Right hindlimb (tissue), 1 donor: ENCODE measurements at regions not wholly inside any gene's neighbourhood (a gene's known extent, or its start where the extent isn't known, plus 50 kb on each side); places are given as distances from the start of the nearest gene placed in this dataset.

Source experiments
- DNase-seq: peaks from one replicate; pipeline ENCODE4 v3.0.0-alpha.2; 2018

DNA sequence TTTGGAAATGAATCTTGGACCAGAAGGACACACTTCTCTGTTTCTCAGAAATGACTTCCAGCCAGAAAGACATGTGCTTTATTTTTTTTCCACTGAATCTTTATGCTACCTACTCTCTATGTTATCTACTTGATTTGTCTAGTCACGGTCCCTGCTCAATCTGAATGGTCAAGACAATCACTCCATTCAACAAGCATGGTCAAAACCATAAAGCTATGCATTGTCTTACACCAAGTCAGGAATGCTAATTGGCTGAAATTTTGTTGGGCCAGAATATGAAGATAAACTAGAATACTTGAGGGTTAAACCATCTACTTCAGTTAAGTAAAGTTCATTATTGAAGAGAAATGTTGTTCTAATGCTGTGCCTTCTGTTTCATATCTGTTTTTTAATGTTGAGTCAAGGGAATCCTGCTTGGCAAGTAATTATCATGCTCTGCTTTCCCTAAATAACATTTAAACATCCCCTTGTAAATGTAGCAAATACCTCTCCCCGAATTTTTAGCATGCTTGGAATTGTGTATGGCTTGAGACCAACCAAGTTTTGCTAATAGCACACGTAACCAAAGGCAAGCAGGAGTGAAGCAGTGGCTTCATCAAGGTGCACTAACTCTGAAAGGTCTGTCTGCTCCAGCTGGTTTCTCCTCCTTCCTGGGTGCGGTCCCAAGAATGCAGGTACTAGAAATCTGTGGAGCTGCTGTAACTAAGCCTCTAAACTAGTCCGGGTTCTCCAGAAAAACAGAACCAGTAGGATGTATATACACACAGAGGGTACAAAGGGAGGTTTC is 190.3 kb upstream of the CDYL start:
- DNase-seq, result no peak

DNA sequence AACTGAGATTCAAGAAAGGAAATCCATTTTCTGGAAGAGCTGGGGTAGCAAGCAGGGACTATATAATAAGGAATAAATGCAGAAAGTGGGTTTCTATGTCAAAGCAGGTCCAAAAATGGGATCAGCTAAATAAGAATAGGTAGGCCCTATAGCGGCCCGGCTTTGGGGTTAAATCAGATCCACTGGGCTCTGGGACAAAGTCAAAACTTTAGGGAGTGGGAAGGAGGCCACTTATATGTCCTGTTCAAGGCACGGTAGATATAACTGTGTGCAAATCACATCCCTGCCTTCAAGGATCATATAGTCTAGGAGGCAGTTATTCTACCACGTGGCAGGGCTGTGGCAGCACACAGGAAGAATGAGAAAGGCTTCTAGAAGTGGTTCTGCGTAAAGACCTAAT is 191.4 kb upstream of the CDYL start:
- no peak for DNase-seq

DNA sequence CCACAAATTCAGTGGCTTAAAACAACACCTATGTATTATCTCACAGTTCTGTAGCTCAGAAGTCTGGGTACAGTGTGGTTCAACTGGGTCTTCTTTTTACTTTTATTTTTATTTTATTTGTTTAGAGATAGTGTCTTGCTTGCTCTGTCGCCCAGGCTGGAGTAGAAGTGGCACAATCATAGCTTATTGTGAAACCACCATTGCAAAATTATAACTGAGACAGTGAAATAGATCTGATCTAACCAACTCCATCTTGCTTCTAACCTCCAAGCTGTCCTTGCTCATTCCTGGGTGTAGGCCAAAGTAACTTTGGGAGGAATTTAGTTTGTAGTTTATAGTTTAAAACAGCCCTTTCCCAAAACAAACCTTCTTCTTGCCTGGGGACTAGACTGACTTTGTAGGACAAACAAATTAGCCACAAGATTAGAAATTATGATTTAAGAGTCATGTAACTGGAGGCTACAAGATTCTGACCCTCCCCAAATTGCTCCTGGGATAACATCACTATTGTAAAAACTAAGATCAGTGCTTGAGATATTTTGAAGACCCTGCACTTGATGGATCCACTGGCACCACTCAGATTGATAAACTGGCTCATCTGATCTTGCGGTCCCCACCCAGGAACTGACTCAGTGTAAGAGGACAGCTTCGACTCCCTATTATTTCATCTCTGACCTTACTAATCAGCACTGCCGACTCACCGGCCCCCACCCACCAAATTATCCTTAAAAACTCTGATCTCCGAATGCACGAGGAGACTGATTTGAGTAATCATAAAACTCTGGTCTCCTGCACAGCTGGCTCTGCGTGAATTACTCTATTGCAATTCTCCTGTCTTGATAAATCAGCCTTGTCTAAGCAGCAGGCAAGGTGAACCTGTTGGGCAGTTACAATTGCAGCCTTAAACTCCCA is 193.4 kb upstream of the CDYL start:
- DNase-seq, result no peak

DNA sequence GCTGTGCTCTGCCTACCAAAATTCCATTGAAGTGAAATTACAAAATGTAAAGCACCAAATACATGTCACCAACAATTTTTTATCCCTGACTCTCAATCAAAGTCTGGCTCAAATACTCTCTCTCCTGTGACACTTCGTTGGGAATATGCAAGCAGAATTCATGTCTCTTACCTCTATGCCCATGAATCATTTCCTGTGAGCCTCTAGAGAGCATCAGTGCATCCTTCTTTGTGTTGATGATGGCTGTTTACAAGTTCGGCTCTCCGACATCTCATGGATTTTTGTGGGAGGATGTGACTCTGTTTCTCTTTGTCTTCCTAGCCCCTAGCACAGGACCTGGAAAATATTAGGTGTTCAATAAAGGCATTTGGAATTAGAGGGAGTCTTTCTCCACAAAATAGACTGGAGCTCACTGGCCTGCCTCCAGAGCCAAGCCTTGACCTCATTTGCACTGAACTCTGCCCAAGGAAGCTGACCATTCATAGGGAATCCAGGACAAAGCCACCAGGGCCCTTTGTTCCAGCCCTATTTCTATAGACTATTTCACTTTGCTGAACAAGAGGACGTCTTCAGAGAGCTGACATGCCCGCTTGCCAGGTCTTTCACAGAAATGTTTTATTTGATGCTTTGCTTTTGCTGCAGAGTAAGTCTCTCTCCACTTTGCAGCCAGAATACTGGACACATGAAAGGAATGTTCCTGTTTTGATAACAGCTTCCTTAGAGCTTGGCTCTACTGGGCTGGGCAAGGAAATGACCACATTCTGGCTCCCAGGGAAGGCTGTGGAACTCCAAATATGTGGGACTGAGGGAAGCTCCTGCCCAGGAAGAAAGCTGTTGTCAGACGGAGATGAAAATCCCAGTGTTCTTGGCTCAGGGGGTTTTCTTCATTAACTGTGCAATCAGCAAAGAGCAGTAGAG is 194.5 kb upstream of the CDYL start:
- DNase-seq, result no peak

DNA sequence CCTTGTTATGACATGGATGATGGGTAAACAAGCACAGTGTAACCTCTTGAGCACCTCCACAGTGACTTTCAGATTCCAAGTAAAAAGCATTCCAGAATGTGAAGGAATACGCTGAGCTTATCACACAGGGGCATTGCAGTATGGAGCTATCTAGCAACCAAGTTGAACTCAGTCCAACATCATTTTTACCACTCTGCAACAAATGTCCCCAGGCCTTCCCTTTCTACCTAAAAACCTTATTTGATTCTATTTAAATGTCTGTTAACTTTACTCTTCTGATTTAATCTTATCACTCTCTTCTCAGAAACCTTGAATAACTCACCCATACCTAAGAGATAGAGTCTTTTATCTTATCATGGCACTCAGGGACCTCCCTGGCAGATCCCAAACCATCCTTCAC is 195.8 kb upstream of the CDYL start:
- DNase-seq, result no peak

DNA sequence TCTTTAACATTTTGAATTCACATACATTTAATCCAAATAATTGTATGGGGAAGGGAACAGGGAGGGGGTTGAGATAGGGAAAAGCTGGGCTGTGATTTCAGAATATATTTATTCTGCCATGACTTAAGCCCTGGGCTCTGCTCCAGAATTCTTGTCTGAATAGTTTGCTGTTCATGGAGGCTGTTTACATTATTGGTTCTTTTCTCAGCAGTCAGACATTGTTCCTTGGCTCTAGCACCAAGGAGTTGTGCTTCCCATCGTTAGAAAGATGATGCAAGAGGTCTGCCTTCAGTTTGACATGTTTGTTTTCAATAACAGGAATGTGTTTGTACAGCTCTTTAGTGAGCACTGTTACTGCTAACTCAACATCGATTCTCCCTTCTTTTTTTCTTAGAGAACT is 198.8 kb upstream of the CDYL start:
- DNase-seq, result peak; percentile 46

DNA sequence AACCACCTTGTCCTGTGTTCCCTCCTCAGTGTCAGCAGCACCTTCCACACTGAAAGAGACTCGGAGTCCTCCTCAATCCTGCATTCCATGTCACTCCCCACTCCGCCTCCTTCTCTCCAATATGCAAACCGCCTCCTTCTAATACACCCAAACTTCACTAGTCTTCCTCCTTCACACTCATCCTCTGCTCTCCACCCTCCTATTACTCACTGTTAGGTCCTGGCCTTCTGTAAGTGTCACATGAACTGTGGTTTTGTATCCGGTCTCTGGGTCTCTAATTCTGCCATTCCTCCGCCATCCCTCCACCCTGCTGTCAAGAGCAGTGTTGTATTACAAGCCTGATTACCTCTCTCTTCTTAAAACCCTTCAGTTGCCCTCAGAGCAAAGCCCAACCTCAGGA is 200.5 kb upstream of the CDYL start:
- no peak for DNase-seq

DNA sequence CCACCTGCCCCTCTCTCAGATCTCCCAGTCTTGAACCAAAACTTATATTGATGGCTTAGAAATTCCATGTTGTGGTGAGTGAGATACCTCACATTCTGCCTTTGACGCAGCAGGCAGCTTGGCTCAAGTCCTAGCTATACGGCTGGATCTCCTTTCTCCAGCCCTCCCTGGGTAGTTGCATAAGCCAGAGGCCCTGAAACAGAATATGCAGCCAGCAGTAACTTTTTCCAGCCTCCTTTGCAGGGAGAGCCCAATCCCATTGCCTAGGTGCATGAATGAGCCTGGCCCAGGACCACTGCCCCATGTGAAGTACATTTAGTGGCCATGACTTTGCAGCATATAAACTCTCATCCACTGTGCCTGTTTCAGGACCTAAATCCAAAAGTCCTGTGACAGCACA is 202.2 kb upstream of the CDYL start:
- peak; percentile 67 for DNase-seq

DNA sequence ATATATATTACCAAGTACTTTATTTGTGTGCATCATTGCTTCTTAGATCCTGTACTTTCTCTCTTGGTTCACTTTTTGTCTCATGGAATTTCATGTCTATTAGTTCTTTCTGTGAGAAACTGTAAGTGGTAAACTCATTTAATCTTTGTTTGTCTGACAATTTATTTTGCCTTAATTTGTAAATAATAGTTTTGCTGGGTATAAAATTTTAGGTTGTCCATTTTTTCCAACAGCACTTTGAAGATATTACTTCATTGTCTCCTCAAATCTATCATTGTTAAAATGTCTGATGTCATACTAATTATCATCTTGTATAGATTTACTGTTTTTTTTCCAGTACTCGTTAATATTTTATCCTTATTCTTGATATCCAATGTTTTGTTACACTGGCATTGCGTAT is 205.2 kb upstream of the CDYL start:
- DNase-seq, result no peak

DNA sequence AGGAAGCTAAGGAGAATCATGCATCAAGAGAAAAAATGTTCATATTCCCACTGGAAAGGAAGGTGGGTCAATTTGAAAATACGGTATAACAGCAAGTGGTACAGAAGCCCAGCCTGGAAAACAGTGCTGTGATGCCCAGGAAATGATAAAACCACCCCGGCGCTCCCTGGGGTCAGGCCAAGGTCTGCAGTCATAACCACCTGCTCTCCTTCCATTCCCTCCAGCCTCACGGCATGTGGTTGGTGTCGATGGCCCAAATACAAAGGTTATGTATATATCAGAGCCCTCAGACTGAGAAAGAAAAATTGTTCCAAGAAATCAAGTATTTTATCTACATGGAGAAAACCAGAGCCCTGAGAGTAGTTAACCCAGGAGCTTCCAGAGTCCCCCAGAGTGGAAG is 208.1 kb upstream of the CDYL start:
- DNase-seq, result no peak

DNA sequence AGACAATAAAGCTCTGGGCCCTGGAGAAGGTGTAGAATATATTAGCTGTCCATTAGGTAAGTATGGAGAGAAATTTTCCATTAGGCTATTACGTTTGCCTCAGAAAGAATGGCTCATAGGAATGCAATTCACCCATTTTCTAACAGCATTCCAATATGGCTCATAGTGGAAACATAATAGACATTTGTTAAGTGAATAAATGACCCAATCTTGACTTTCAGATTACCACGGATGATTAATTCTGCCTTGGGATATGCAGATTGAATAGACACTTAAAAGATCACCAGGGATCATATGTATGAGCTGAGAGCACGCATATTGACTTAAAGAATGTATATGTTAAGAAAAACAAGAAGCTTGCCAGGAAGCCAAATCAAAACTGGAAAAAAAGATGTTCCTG is 209.1 kb upstream of the CDYL start:
- no peak for DNase-seq

DNA sequence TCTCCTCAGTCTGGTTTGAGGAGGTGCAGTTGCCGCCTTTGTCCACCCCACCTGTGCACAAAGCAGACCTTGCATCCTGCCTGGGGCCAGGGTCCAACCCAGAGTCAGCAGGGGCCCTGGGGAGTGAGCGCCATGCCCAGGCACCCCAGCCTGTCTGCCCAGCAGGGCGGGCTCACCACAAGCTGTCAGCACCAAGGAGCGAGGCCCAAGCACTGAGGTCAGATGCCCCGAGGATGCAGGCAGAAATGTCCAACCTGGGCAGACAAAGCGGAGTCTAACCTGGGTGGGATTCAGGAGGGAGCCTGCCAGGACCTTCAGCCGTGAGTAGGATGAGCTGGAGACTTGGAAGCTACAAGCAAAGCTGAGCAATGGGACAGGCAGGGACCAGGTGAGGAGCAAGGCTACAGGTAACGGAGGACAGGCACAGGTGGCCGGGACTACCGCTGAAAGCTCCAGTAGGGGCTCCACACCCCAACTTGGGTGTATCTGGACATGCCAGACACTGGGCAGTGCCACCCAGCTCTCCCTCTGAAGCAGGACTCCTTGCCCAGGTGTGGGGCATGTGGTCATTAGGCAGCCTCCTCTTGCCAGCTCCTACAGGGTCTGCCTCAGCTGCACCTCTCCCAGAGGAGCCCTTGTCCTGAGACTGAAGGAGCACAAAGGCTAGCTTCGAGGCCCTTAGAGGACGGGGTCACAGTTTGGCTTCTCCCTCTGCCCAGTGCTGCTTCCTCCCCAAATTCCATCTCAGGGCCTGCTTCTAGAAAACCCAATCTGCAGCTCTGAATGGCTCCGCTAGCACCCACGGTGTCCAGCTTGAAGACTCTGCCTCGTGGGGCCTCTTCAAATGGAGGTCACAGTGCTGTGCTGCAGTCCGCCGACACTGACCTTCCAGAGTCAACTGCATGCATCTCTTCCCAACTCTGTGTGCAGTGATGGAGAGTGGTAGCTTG is 210.6 kb upstream of the CDYL start:
- DNase-seq, result no peak

DNA sequence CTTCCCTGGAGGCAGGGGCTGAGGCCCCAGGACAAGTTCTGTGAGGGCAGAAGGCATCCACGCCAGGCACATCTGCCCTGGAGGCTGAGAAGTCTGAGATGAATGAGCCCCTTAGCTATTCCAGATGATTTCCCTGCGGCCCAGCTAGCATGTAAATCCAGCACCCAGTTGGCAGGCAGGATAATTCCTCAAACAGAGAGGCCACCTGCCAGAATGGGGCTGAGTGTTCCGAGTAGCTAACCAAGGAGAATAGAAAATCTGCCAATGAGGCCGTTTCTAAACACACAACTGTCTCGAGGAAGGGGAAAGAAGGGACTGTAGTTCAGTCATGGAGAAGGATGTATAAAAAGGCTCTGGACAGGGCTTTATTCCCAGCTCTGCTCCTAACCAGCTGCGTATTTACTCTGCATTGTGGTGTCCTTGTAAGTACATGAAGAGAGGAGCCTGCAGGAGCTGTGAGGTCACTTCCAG is 211.4 kb upstream of the CDYL start:
- DNase-seq, result peak; percentile 55

DNA sequence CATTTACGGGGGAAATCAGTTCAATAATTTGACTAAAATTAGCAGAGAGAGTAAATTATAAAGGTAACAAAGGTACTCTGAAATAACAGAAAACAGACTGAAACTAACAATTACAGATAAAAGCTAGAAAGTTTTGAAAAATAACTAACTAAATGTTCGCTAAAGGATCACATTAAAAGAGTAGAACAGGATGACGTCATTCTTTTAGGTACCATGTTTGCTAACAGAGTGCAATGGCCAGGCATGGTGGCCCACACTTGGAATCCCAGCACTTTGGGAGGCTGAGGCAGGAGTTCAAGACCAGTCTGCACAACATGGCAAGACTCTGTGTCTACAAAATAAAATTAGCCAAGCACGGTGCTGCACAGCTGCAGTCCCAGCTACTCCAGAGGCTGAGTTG is 212.3 kb upstream of the CDYL start:
- no peak for DNase-seq

DNA sequence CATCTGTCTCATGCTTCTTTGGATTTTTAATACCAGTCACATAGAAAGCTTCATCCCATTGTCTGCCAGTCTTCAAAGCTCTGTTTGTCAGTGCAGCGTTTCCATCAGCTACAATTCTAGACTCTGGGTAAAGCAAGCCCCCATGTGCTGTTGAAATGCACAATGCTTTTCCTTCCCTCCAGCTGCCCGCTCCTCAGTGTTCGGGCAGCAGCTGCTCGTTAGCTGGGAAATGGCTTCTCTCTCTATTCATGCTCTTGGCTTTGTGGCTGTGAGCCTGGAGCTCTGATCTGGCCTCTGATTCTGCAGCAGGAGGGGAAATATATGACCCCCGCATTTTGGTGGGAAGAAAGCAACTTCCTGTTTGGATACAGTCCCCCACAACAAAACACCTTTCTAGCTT is 213.0 kb upstream of the CDYL start:
- no peak for DNase-seq

DNA sequence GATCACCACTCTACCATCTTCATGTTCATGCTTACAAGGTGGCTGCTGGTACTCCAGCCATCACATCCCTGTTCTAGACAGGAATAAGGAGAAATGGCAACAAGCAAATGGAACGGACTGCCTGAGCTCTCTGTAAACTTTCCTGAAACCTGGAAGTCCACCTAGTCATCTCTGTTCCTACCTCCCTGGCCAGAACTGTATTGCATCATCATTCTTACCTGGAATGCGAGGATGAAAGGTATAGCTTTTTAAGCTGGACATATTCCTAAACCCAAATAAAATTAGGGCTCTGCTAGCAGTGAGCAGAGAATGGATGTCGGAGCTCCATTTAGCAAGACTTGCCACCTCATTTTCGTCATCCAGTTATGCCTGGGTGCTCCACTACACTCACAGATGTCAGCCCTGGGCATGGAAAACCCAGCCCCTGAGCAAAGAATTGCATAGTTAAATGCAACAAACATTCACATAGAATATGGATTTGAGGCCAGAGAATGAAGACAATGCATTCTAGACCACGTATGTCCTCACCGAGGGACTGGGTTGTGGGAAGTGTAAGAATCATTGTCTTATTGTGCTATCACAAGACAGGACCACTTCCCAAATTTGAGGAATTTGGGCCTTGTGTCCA is 214.3 kb upstream of the CDYL start:
- DNase-seq, result no peak

DNA sequence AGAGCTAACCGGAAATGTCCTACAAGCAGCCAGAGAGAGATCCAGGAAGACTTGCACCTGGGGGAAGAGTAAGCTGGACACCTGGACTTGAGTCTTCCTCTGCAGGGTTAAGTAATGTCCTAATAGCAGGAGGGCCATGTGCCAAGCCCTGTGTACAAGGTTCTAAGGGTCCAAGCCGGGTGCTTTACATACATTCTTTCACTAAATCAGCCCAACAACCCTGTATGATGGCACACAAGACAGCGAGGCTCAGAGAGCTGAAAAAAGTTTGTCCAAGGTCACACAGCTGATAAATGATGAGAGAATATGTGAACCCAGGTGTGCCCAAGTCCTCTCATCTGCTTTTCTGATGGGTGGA is 215.1 kb upstream of the CDYL start:
- DNase-seq, result no peak

DNA sequence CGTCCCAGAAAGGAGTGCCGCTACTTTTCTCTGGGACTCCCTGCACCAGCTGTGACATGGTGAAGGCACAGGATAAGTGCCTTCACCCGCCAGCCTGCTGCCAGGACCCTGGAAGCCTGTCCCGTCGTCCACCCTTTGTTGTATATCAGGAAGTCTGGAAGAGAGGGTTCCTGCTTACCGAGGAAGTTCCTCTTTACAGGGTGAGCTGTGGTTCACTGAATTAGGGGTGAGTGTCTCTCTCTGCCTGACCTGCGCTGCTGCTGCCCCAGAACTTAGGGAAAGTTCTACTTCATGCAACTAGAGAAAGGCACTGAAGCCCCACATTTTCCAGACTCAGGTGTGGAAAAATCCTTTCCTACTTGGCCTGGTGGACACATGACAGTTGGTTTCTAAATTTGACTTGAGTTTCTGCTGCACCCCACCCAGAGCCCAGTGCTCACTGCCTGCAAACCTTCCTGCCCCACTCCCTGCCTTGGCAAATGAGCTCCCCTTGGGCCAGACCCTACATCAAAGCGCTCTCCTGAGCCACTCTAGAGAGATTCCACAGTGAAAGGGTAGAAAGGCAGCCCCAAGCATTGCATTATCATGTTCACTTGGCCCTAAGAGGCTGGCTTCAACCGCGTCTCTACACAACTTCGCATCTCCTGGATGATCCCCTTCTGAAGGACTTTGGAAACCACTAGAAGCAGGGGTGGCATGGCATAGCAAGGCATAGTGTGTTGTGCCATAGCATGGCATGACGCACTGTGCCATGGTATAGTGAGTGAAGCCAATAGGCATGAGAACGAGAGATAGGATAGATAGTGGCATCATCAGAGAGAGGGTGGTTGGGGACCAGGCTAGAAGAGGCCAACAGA is 215.8 kb upstream of the CDYL start:
- no peak for DNase-seq

DNA sequence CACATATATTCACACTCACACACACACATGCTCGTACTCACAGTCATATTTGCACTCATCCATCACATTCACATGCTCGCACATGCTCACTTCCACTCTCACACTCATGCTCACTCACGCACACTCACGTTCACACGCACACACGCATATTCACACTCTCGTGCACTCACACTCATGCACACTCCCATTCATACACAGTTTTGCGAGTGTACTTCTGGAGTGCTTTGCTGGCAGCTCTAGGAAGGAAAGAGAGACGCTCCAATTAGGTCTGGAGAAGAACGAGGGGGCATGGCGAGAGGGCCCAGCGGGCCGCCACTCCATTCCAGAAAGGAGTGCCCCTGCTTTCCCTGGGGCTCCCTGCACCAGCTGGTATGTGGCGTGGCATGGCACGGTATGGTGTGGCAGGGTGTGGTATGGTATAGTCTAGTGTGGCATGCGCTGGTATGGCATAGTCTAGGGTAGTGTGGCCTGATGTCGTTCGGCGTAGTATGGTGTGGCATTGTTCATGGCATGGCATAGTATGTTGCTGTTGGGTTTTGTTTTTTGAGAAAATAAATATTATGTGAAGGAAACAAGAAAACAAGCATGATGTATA is 216.8 kb upstream of the CDYL start:
- no peak for DNase-seq

DNA sequence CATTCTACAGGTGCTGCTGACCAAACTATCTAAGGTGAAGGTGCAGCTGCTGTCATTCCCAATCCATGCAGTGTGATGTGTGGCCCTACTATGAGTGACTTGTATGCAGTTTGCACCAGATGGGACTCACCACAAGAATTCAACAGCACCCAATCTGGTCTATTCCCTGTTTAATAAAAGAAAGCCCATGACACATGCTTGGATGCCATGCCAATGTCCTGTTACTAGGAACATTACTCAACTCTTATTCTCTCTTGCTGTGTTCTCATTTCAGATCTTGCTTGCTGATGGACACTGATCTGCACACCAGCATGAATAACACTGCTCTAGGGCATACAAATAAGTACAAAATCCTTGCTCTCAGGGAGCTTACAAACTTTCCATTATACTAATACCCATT is 221.6 kb upstream of the CDYL start:
- DNase-seq, result no peak
